GM18517 (cell line): ENCODE measurements at regions not wholly inside any gene's neighbourhood (a gene's known extent, or its start where the extent isn't known, plus 50 kb on each side); places are given as distances from the start of the nearest gene placed in this dataset.

Experiments
- ATAC-seq: cut with Tn5 transposase; IDR thresholded peaks from one replicate; pipeline ENCODE4 v1.9.1; 2021; ENCODE audit warnings: mild to moderate bottlenecking, moderate library complexity; ENCODE audit not compliant: unreplicated experiment

- no peak for ATAC-seq
These were observed 69.8 kb upstream of the GRM7 start for GRCh38 chr3:6791161-6791560.

GRCh38 chr3:6799264-6799915, 61.5 kb upstream of the GRM7 start:
- peak; percentile 95 for ATAC-seq

- ATAC-seq, result no peak
These were observed 57.3 kb upstream of the GRM7 start for GRCh38 chr3:6803619-6804018.

GRCh38 chr3:6805236-6805635, 55.7 kb upstream of the GRM7 start:
- ATAC-seq, result no peak

- no peak for ATAC-seq
These were observed 53.9 kb upstream of the GRM7 start for GRCh38 chr3:6806991-6807390.

- no peak for ATAC-seq
These were observed 52.8 kb upstream of the GRM7 start for GRCh38 chr3:6807967-6808588.

- ATAC-seq, result no peak
These were observed 51.6 kb upstream of the GRM7 start for GRCh38 chr3:6809349-6809748.
